DND-41 (cell line): ENCODE measurements at regions not wholly inside any gene's neighbourhood (a gene's known extent, or its start where the extent isn't known, plus 50 kb on each side); places are given as distances from the start of the nearest gene placed in this dataset.

ENCODE experiments used
- ATAC-seq: fragments of 200-7000 bp; cut with Tn5 transposase; 3 replicates; pipeline ENCODE4 v1.9.1; 2021; ENCODE audit warnings: low read depth; ENCODE audit not compliant: insufficient read depth
- DNase-seq: peaks from one replicate; pipeline ENCODE4 v3.0.0-alpha.2; 2020
- H2AFZ ChIP-seq: 2 replicates; pipeline ENCODE4 v1.6.0; 2012; ENCODE audit warnings: low read depth, low read length
- H3K27ac ChIP-seq: 2 replicates; pipeline ENCODE4 v1.5.1; 2012; ENCODE audit warnings: low read length, inconsistent platforms
- H3K27me3 ChIP-seq: fragments of 200-600 bp; sonication (generic); 2 replicates; pipeline ENCODE4 v1.6.0; 2012; ENCODE audit warnings: low read length, mild to moderate bottlenecking, inconsistent platforms; ENCODE audit not compliant: insufficient read depth, poor library complexity
- H3K36me3 ChIP-seq: 2 replicates; pipeline ENCODE4 v1.5.1; 2012; ENCODE audit warnings: low read length, inconsistent platforms; ENCODE audit not compliant: insufficient read depth
- H3K4me1 ChIP-seq: 2 replicates; pipeline ENCODE4 v1.5.1; 2012; ENCODE audit warnings: mild to moderate bottlenecking, low read length; ENCODE audit not compliant: insufficient read depth
- H3K4me2 ChIP-seq: 2 replicates; pipeline ENCODE4 v1.6.0; 2012; ENCODE audit warnings: mild to moderate bottlenecking, moderate library complexity, low read length, inconsistent platforms; ENCODE audit not compliant: insufficient read depth
- H3K4me3 ChIP-seq, 2 experiments: fragments of 200-600 bp in 1 of 2; shearing (Covaris generic) in 1 of 2; 2 replicates each; pipeline ENCODE4 v1.5.1; 2012 to 2016; ENCODE audit warnings: inconsistent platforms in 2 of 2, low read length in 2 of 2, mild to moderate bottlenecking in 2 of 2, low read depth in 1 of 2, moderate library complexity in 1 of 2
- H3K79me2 ChIP-seq: 2 replicates; pipeline ENCODE4 v1.6.0; 2012; ENCODE audit warnings: low read length, inconsistent platforms; ENCODE audit not compliant: insufficient read depth
- H3K9ac ChIP-seq: 2 replicates; pipeline ENCODE4 v1.6.0; 2012; ENCODE audit warnings: low read depth, mild to moderate bottlenecking, inconsistent platforms, low read length, moderate library complexity
- H3K9me3 ChIP-seq: 2 replicates; pipeline ENCODE4 v1.5.1; 2012; ENCODE audit warnings: low read length, moderate library complexity, mild to moderate bottlenecking, inconsistent platforms; ENCODE audit not compliant: insufficient read depth, severe bottlenecking
- H4K20me1 ChIP-seq: 2 replicates; pipeline ENCODE4 v1.6.0; 2012; ENCODE audit warnings: low read length; ENCODE audit not compliant: insufficient read depth
- EZH2 ChIP-seq: IDR thresholded peaks from 3 replicates; pipeline ENCODE4 v1.6.1; 2012; ENCODE audit warnings: borderline replicate concordance, low read depth, mild to moderate bottlenecking, moderate library complexity, low read length, inconsistent platforms; ENCODE audit not compliant: severe bottlenecking
- TF ChIP-seq, protein P1 (sequence below): IDR thresholded peaks from 2 replicates; pipeline ENCODE4 v1.5.1; 2012; ENCODE audit warnings: borderline replicate concordance, low read length, moderate library complexity, mild to moderate bottlenecking; ENCODE audit not compliant: poor library complexity, severe bottlenecking; ENCODE audit errors: extremely low read depth

DNA sequence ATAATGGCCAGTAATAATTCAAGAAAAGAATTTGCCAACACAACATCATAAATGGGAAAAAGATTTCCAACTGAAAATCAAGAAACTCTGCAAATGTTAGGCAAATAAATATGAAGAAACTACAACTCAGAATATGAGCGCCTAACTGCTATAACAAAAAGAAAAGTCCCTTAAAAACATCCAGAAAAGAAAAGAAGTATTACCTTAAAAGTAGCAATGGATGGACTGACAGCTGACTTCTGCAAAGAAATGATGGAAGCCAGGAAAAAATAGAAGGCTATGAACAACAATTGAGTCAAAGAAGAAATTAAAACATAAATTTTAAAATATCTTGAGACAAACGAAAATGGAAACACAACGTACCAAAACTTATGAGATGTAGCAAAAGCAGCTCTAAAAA lies 482.3 kb upstream of the ZNF507 start:
- no peaks in the 10 kb centered on the region for H3K4me1 ChIP-seq
- DNase-seq = no peak
- H3K27me3 ChIP-seq = no peaks in the 10 kb centered on the region
- no peak overlapping the region for H3K27ac ChIP-seq
- no peaks in the 10 kb centered on the region for H3K79me2 ChIP-seq
- H4K20me1 ChIP-seq = no peaks in the 10 kb centered on the region
- H3K4me3 ChIP-seq = no peak overlapping the region
- no peak for ATAC-seq
- no peak overlapping the region for H3K9ac ChIP-seq
- no peaks in the 10 kb centered on the region for H3K36me3 ChIP-seq
- TF ChIP-seq, protein P1, sequence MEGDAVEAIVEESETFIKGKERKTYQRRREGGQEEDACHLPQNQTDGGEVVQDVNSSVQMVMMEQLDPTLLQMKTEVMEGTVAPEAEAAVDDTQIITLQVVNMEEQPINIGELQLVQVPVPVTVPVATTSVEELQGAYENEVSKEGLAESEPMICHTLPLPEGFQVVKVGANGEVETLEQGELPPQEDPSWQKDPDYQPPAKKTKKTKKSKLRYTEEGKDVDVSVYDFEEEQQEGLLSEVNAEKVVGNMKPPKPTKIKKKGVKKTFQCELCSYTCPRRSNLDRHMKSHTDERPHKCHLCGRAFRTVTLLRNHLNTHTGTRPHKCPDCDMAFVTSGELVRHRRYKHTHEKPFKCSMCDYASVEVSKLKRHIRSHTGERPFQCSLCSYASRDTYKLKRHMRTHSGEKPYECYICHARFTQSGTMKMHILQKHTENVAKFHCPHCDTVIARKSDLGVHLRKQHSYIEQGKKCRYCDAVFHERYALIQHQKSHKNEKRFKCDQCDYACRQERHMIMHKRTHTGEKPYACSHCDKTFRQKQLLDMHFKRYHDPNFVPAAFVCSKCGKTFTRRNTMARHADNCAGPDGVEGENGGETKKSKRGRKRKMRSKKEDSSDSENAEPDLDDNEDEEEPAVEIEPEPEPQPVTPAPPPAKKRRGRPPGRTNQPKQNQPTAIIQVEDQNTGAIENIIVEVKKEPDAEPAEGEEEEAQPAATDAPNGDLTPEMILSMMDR = no peak
- TF ChIP-seq EZH2 = no peak
- no peak overlapping the region for H2AFZ ChIP-seq
- H3K9me3 ChIP-seq = peaks cover 16% of the 10 kb centered on the region
- H3K4me2 ChIP-seq = no peak overlapping the region

DNA sequence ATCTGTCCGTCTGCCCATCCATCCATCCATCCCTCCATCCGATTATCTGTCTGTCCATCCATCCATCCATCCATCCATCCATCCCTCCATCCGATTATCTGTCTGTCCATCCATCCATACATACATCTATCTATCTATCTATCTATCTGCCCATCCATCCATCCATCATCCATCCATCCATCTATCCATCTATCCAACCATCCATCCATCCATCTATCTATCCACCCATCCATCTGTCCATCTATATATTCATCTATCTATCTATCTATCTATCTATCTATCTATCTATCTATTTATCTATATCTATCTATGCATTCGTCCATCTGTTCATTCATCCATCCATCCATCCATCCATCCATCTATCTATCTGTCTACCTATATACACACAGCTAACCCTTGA lies 471.1 kb upstream of the ZNF507 start:
- Histone ChIP-seq H4K20me1 (no peaks in the 10 kb centered on the region), H3K4me3 (no peak overlapping the region), H2AFZ (no peak overlapping the region), H3K36me3 (no peaks in the 10 kb centered on the region), H3K9ac (no peak overlapping the region), H3K27ac (no peak overlapping the region), H3K4me2 (no peak overlapping the region), H3K27me3 (no peaks in the 10 kb centered on the region), H3K9me3 (no peaks in the 10 kb centered on the region), H3K4me1 (no peaks in the 10 kb centered on the region), H3K79me2 (no peaks in the 10 kb centered on the region)
- DNase-seq (no peak), ATAC-seq (no peak)
- TF ChIP-seq EZH2 = no peak
- TF ChIP-seq, protein P1 = no peak

DNA sequence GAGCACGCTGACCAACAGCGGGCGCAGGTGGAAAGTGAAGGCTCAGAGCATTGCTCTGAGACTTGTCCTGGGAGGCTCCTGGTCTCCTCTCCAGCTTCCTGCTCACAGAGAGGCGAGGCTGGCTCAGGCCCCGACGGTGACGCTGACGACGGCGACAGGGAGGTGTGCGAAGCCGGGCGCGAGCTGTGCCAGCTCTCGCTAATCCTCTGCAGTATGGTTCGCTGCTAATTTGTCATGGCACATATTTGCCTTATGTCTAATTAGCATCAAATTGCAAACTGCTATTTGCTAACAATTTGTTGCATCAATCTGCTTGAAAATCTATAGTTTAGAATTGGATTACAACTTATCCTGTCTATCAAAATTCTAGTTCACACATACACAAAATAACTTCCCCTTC lies 469.8 kb upstream of the ZNF507 start:
- no peak for TF ChIP-seq EZH2
- no peak for ATAC-seq

DNA sequence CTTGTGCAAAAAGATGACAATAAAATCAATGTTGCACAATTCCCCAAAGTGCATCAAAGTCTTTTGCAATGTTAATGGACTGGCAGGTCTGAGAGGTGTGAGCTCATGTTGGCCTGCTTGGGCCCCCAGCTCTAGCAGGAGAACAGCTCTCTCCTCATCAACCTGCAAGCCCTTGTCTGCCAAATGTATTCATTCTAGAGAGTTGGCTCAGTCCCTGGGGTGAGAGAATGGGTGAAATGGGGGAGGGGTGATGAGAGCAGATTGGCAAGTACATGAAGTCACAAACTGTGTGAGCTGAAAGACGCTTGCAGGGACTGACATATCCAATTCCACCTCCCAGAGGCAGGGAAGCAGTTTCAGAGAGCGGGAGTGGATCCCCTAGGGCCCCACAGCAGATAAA lies 465.1 kb upstream of the ZNF507 start:
- H3K79me2 ChIP-seq = no peaks in the 10 kb centered on the region
- no peak overlapping the region for H3K4me2 ChIP-seq
- no peaks in the 10 kb centered on the region for H3K36me3 ChIP-seq
- H3K4me3 ChIP-seq = no peak overlapping the region
- H3K27me3 ChIP-seq = no peaks in the 10 kb centered on the region
- no peak overlapping the region for H3K27ac ChIP-seq
- H2AFZ ChIP-seq = no peak overlapping the region
- no peak overlapping the region for H3K9ac ChIP-seq
- TF ChIP-seq EZH2 = no peak
- TF ChIP-seq, protein P1 = no peak
- ATAC-seq (no peak), DNase-seq (no peak)
- H4K20me1 ChIP-seq = no peaks in the 10 kb centered on the region
- no peaks in the 10 kb centered on the region for H3K9me3 ChIP-seq
- no peaks in the 10 kb centered on the region for H3K4me1 ChIP-seq

More for the DNA sequence above, 469.8 kb upstream of the ZNF507 start:
- Histone ChIP-seq H3K4me3 (no peak overlapping the region), H3K4me1 (no peaks in the 10 kb centered on the region), H3K36me3 (no peaks in the 10 kb centered on the region), H4K20me1 (no peaks in the 10 kb centered on the region), H3K27me3 (no peaks in the 10 kb centered on the region), H3K9me3 (no peaks in the 10 kb centered on the region), H3K4me2 (no peak overlapping the region), H3K27ac (no peak overlapping the region), H3K9ac (no peak overlapping the region), H3K79me2 (no peaks in the 10 kb centered on the region), H2AFZ (no peak overlapping the region)
- no peak for DNase-seq
